PC-9 (cell line): ENCODE measurements at regions not wholly inside any gene's neighbourhood (a gene's known extent, or its start where the extent isn't known, plus 50 kb on each side); places are given as distances from the start of the nearest gene placed in this dataset.
A peak's percentile ranks its signal among the peaks of the same experiment; 100 is the strongest.

Source experiments
- BruUV-seq: library from RNA; stranded (reverse); fragments of 400-500 nt; replicated peaks from 2 replicates; lab custom pipeline; 2021; lab: Mats Ljungman, UMichigan
- CTCF ChIA-PET: fragments of 300-600 bp; sonication (Branson Sonifier 250); formaldehyde crosslinking; loops from one replicate; lab custom pipeline; 2022; ENCODE audit warnings: antibody characterized with exemption; lab: Charles Lee
- POLR2A ChIA-PET: fragments of 300-600 bp; sonication (Branson Sonifier 250); formaldehyde crosslinking; loops from one replicate; lab custom pipeline; 2022; ENCODE audit warnings: antibody characterized with exemption; ENCODE audit not compliant: unreplicated experiment; lab: Charles Lee
- DNase-seq, 2 experiments: peaks; one replicate each; pipeline versions ENCODE4 v3.0.0 to v3.0.0-alpha.2; 2015 to 2022; ENCODE audit warnings: mixed read lengths in 1 of 2
- H2AFZ ChIP-seq: fragments of 200-600 bp; sonication (generic); 2 replicates; pipeline ENCODE4 v1.8.1; 2017; ENCODE audit warnings: antibody characterized with exemption
- H3F3A ChIP-seq: fragments of 200-600 bp; sonication (generic); 2 replicates; pipeline ENCODE4 v1.8.1; 2017; ENCODE audit warnings: antibody characterized with exemption, mild to moderate bottlenecking, low read depth; ENCODE audit not compliant: insufficient read depth
- H3K27ac ChIP-seq: fragments of 200-600 bp; sonication (generic); 2 replicates; pipeline ENCODE4 v1.6.1; 2016; ENCODE audit warnings: mixed run types
- H3K27me3 ChIP-seq: fragments of 200-600 bp; sonication (generic); 2 replicates; pipeline ENCODE4 v1.6.1; 2016; ENCODE audit warnings: low read depth, mixed run types; ENCODE audit not compliant: insufficient read depth
- H3K36me3 ChIP-seq: fragments of 200-600 bp; sonication (generic); 2 replicates; pipeline ENCODE4 v1.6.1; 2016; ENCODE audit warnings: low read depth, mixed run types
- H3K4me1 ChIP-seq: fragments of 200-600 bp; sonication (generic); replicated peaks from 2 replicates; pipeline ENCODE4 v1.6.1; 2016; ENCODE audit warnings: mixed run types; ENCODE audit not compliant: insufficient read depth
- H3K4me2 ChIP-seq: fragments of 200-600 bp; sonication (generic); 2 replicates; pipeline ENCODE4 v1.6.1; 2017; ENCODE audit warnings: mixed run types
- H3K4me3 ChIP-seq: fragments of 200-600 bp; sonication (generic); 2 replicates; pipeline ENCODE4 v1.6.1; 2016; ENCODE audit warnings: mixed run types
- H3K79me2 ChIP-seq: fragments of 200-600 bp; sonication (generic); 2 replicates; pipeline ENCODE4 v1.6.1; 2017; ENCODE audit warnings: low read depth, mixed run types
- H3K9me2 ChIP-seq: fragments of 200-600 bp; sonication (generic); 2 replicates; pipeline ENCODE4 v1.8.1; 2017; ENCODE audit warnings: mild to moderate bottlenecking; ENCODE audit not compliant: insufficient read depth
- H3K9me3 ChIP-seq: fragments of 200-600 bp; sonication (generic); 2 replicates; pipeline ENCODE4 v1.8.1; 2016; ENCODE audit warnings: low read depth; ENCODE audit not compliant: insufficient read depth
- H4K20me1 ChIP-seq: fragments of 200-600 bp; sonication (generic); 2 replicates; pipeline ENCODE4 v1.8.1; 2017; ENCODE audit not compliant: insufficient read depth
- CTCF ChIP-seq: fragments of 200-600 bp; sonication (generic); conservative IDR thresholded peaks from 2 replicates; pipeline ENCODE4 v1.6.1; 2017; ENCODE audit warnings: mixed run types, antibody characterized with exemption, mild to moderate bottlenecking, moderate library complexity
- EZH2 ChIP-seq: fragments of 200-600 bp; sonication (generic); IDR thresholded peaks from 2 replicates; pipeline ENCODE4 v1.8.0; 2017; ENCODE audit warnings: antibody characterized with exemption, low read depth
- intact Hi-C: fragments of 100-400 bp; cut with micrococcal nuclease; formaldehyde crosslinking; loops from one replicate; pipeline ENCODE4 v1.10.0; 2022; ENCODE audit not compliant: unreplicated experiment

- ChIA-PET CTCF (no interaction called here), POLR2A (no interaction called here)
These were observed 108.0 kb upstream of the PDE5A start for GRCh38 chr4:119736559-119736958.

DNA sequence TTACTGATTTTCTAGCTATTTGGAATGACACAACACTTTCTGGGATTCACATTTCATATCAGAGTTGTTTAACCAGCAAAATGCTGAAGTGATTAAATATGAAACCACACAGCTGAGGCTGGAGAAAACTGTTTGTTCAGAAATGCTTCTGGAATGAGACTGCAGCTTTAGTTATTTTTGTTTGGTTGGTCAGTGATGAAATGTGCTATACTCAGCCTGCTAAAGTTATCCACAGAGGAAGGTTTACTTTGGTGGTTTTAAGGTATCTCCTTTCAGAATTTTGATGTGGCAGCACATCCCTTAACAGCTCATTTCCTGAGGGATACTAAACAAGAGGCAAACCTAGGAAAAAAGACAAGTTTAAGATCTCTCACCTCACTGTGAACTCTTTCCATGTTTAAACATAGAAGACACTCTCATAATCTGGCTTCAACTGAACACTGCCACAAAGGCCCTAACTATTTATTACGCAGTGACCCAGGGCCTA lies 106.6 kb upstream of the PDE5A start:
- intact Hi-C loops, result no loop called here
- DNase-seq, result peak in 1 of 2 experiments; percentile 78
- H3F3A ChIP-seq, result peaks cover 29% of the 10 kb centered on the region
- H3K79me2 ChIP-seq, result no peaks in the 10 kb centered on the region
- H3K9me2 ChIP-seq, result no peaks in the 10 kb centered on the region
- peak overlapping the region; percentile 59 for H3K4me2 ChIP-seq
- peak overlapping the region; percentile 86 for H3K27ac ChIP-seq
- no peaks in the 10 kb centered on the region for H3K9me3 ChIP-seq
- ChIA-PET CTCF (no interaction called here), POLR2A (no interaction called here)
- no peak overlapping the region for H3K4me3 ChIP-seq
- no TSS peak for BruUV-seq
- no peak overlapping the region for H2AFZ ChIP-seq
- no peaks in the 10 kb centered on the region for H4K20me1 ChIP-seq
- no peaks in the 10 kb centered on the region for H3K27me3 ChIP-seq
- H3K36me3 ChIP-seq, result no peaks in the 10 kb centered on the region
- TF ChIP-seq EZH2 (no peak), CTCF (no peak)
- H3K4me1 ChIP-seq, result peaks cover 47% of the 10 kb centered on the region

More at GRCh38 chr4:119736559-119736958, 108.0 kb upstream of the PDE5A start:
- BruUV-seq, result no TSS peak
- Histone ChIP-seq H2AFZ (no peak overlapping the region), H3K27ac (no peak overlapping the region), H3K9me2 (no peaks in the 10 kb centered on the region), H3K9me3 (no peaks in the 10 kb centered on the region), H3K4me3 (no peak overlapping the region), H3F3A (peaks cover 18% of the 10 kb centered on the region), H3K36me3 (no peaks in the 10 kb centered on the region), H3K4me1 (peaks cover 34% of the 10 kb centered on the region), H4K20me1 (no peaks in the 10 kb centered on the region), H3K27me3 (no peaks in the 10 kb centered on the region), H3K79me2 (no peaks in the 10 kb centered on the region), H3K4me2 (no peak overlapping the region)
- intact Hi-C loops, result no loop called here
- TF ChIP-seq CTCF (no peak), EZH2 (no peak)
- no peak for DNase-seq

DNA sequence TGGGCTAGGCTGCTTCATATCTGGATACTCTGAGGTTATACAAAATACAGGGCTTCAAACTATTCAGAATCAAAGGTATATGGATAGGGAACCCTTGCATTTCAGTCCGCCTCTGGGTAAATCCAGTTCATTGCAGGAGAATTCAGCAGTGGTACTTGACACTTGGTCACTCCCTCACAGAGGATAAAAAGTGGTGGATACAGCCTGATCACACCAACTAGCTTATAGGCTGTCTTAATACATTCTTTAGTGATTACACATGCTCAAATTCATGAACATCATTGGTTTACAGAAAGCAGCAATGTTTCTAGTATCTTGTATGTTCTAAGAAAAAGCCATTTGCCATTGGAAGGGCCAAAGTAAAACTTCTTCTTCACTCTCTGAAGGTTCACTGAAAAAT lies 104.8 kb upstream of the PDE5A start:
- intact Hi-C loops, result no loop called here
- no peaks in the 10 kb centered on the region for H3K9me2 ChIP-seq
- ChIA-PET POLR2A (no interaction called here), CTCF (interaction anchor here (0.6 kb wide), 1 partner anchor 51 kb away, joined by 3 read pairs; no protein-coding TSS in a partner anchor)
- H3K4me2 ChIP-seq, result no peak overlapping the region
- H3K4me1 ChIP-seq, result peaks cover 60% of the 10 kb centered on the region
- TF ChIP-seq CTCF, result no peak
- no peak for TF ChIP-seq EZH2
- no peaks in the 10 kb centered on the region for H3K79me2 ChIP-seq
- H4K20me1 ChIP-seq, result no peaks in the 10 kb centered on the region
- BruUV-seq, result no TSS peak
- H3K27ac ChIP-seq, result no peak overlapping the region
- DNase-seq, result no peak
- H3F3A ChIP-seq, result peaks cover 44% of the 10 kb centered on the region
- H3K9me3 ChIP-seq, result no peaks in the 10 kb centered on the region
- no peaks in the 10 kb centered on the region for H3K36me3 ChIP-seq
- no peak overlapping the region for H2AFZ ChIP-seq
- H3K4me3 ChIP-seq, result no peak overlapping the region
- H3K27me3 ChIP-seq, result no peaks in the 10 kb centered on the region
